ENCODE measurements at regions not wholly inside any gene's neighbourhood (a gene's known extent, or its start where the extent isn't known, plus 50 kb on each side); places are given as distances from the start of the nearest gene placed in this dataset.

DNA sequence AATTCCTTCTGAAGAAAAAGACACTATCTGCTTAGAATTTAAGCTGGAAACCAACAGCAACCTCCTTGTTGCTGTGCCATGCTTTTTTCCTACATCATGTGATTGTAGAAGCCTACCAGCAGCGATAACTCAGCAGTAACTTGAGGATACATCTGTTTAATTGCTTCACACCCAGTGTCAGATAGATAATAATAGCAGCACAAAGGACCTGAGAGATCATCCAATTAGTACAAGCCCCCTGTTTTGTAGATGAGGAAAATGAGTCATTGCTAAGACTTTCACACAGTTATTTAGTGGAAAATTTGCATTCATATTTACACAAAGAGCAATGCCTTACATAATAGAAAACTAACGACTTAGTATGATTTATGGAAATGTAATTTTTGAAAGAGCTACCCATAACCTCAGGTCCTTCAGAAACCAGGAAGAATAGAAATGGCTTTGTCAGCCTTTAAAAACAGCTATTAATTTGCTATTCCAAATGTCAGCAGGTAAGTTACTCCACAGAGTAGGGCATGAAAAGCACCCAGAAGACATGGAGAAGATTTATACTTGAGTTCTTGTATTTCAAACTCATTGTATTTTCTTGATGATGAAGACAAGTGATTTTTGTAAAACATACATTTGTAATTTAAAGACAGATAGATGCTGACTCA is 93.7 kb upstream of the SGCG start:
- DNase-seq (ENCODE audit: extremely low read depth in 1 of 4, low spot score in 3 of 4): peak in 1 of 4 experiments; percentile 5
- Histone ChIP-seq H2AFZ (ENCODE audit: low read depth, low read length) (no peak overlapping the region), H3K27me3 (ENCODE audit: control insufficient read depth in 2 of 2, insufficient read depth in 2 of 2, low read length in 2 of 2) (peaks cover 0 to under 1% of the 10 kb centered on the region in 2 experiments; a peak in 1 of 5 replicates), H3K79me2 (ENCODE audit: control insufficient read depth, insufficient read depth, low read length) (no peaks in the 10 kb centered on the region), H3K9ac (ENCODE audit: insufficient read depth in 1 of 2, low read depth in 2 of 2, low read length in 2 of 2) (no peak overlapping the region), H3K27ac (ENCODE audit: extremely low read depth, low read depth, low read length) (no peak overlapping the region), H3K4me2 (ENCODE audit: insufficient read depth, low read length) (no peak overlapping the region), H3K4me1 (replicated peaks in 1 of 2; ENCODE audit: control insufficient read depth in 2 of 2, insufficient read depth in 2 of 2, low read length in 2 of 2) (no peaks in the 10 kb centered on the region), H3K9me3 (replicated peaks; ENCODE audit: control insufficient read depth, insufficient read depth, low read depth, low read length) (no peaks in the 10 kb centered on the region), H3K4me3 (no peak overlapping the region), H4K20me1 (replicated peaks; ENCODE audit: control insufficient read depth, insufficient read depth, low read length) (no peaks in the 10 kb centered on the region), H3K36me3 (ENCODE audit: control insufficient read depth, insufficient read depth, low read length) (no peaks in the 10 kb centered on the region), H3K9me1 (ENCODE audit: control insufficient read depth, insufficient read depth, low read length) (no peaks in the 10 kb centered on the region)
- in situ Hi-C loops (cut with MboI) (loop anchor here (10.0 kb wide), 1 partner anchor 282 kb away; no protein-coding TSS in a partner anchor), intact Hi-C loops (cut with micrococcal nuclease) (loop anchor here (5.0 kb wide), 1 partner anchor 285 kb away; no protein-coding TSS in a partner anchor)
- ChIA-PET POLR2A (no interaction called here), CTCF (ENCODE audit: low intra/inter-chr PET ratio) (interaction anchor here (0.6 to 1.4 kb wide), 2 partner anchors 286 to 1140 kb away, joined by 3 to 4 read pairs; no protein-coding TSS in a partner anchor)
- FAIRE-seq: no peak
- 0% methylated on average over 2 of the region's 2 CpGs for WGBS (ENCODE audit: insufficient coverage, low coverage, missing lambda C conversion rate)
- no peak for ATAC-seq
- BruUV-seq (replicated peaks): no TSS peak
- TF ChIP-seq THRAP3 (IDR thresholded peaks at IDR 0.05; ENCODE audit: borderline replicate concordance): no peak
- TF ChIP-seq, protein P1, sequence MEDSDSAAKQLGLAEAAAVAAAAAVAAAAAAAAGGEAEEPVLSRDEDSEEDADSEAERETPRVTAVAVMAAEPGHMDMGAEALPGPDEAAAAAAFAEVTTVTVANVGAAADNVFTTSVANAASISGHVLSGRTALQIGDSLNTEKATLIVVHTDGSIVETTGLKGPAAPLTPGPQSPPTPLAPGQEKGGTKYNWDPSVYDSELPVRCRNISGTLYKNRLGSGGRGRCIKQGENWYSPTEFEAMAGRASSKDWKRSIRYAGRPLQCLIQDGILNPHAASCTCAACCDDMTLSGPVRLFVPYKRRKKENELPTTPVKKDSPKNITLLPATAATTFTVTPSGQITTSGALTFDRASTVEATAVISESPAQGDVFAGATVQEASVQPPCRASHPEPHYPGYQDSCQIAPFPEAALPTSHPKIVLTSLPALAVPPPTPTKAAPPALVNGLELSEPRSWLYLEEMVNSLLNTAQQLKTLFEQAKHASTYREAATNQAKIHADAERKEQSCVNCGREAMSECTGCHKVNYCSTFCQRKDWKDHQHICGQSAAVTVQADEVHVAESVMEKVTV (CRISPR knock-in tag; IDR thresholded peaks at IDR 0.05): no peak
- TF ChIP-seq, protein P2, sequence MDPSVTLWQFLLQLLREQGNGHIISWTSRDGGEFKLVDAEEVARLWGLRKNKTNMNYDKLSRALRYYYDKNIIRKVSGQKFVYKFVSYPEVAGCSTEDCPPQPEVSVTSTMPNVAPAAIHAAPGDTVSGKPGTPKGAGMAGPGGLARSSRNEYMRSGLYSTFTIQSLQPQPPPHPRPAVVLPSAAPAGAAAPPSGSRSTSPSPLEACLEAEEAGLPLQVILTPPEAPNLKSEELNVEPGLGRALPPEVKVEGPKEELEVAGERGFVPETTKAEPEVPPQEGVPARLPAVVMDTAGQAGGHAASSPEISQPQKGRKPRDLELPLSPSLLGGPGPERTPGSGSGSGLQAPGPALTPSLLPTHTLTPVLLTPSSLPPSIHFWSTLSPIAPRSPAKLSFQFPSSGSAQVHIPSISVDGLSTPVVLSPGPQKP (CRISPR knock-in tag; IDR thresholded peaks at IDR 0.05): no peak
- TF ChIP-seq CHD7 (IDR thresholded peaks at IDR 0.05; ENCODE audit: low read depth, low read length): no peak
- no peak for TF ChIP-seq MITF (IDR thresholded peaks at IDR 0.05)
